ENCODE measurements at regions not wholly inside any gene's neighbourhood (a gene's known extent, or its start where the extent isn't known, plus 50 kb on each side); places are given as distances from the start of the nearest gene placed in this dataset.
"Not testable (repeated sequence)": the region's sequence is repeated elsewhere in the genome, so short reads cannot be mapped to it uniquely, and the experiment has no call there.

GRCh38 chr5:57738301-57738700 is 255.7 kb upstream of the ACTBL2 start:
- CTCF ChIA-PET = no interaction called here
- 97% methylated on average over 2 of the region's 2 CpGs for WGBS (ENCODE audit: insufficient coverage)

GRCh38 chr5:57736716-57737115 is 254.1 kb upstream of the ACTBL2 start:
- no peaks in the 10 kb centered on the region for H3K4me1 ChIP-seq (ENCODE audit: control extremely low read depth in 1 of 4, control insufficient read depth in 4 of 4, insufficient read depth in 4 of 4, low read length in 3 of 4)
- no peak overlapping the region for H3K4me3 ChIP-seq (ENCODE audit: control insufficient read depth in 1 of 7, extremely low read depth in 1 of 7, insufficient read depth in 4 of 7, low read depth in 2 of 7, low read length in 6 of 7)
- H3K27ac ChIP-seq (ENCODE audit: insufficient read depth in 1 of 2, low read depth in 1 of 2, low read length in 2 of 2, poor library complexity in 1 of 2, severe bottlenecking in 2 of 2) = no peak overlapping the region
- CTCF ChIA-PET = no interaction called here
- DNase-seq = no peak
- 100% methylated on average over 1 of the region's 4 CpGs for WGBS (ENCODE audit: insufficient coverage)
- H3K27me3 ChIP-seq (replicated peaks in 2 of 5; ENCODE audit: control insufficient read depth in 4 of 5, insufficient read depth in 5 of 5, low read length in 4 of 5) = no peaks in the 10 kb centered on the region
- H3K36me3 ChIP-seq (ENCODE audit: control insufficient read depth in 4 of 4, insufficient read depth in 4 of 4, low read length in 3 of 4) = no peaks in the 10 kb centered on the region
- POLR2A ChIA-PET = no interaction called here
- H3K9me3 ChIP-seq (ENCODE audit: control extremely low read depth in 1 of 5, control insufficient read depth in 4 of 5, insufficient read depth in 2 of 5, low read depth in 1 of 5, low read length in 4 of 5) = no peaks in the 10 kb centered on the region

More at GRCh38 chr5:57738301-57738700, 255.7 kb upstream of the ACTBL2 start:
- H3K27ac ChIP-seq (ENCODE audit: insufficient read depth in 1 of 2, low read depth in 1 of 2, low read length in 2 of 2, poor library complexity in 1 of 2, severe bottlenecking in 2 of 2) = no peak overlapping the region
- H3K36me3 ChIP-seq (ENCODE audit: control insufficient read depth in 4 of 4, insufficient read depth in 4 of 4, low read length in 3 of 4) = no peaks in the 10 kb centered on the region
- no peaks in the 10 kb centered on the region for H3K4me1 ChIP-seq (ENCODE audit: control extremely low read depth in 1 of 4, control insufficient read depth in 4 of 4, insufficient read depth in 4 of 4, low read length in 3 of 4)
- no peaks in the 10 kb centered on the region for H3K9me3 ChIP-seq (ENCODE audit: control extremely low read depth in 1 of 5, control insufficient read depth in 4 of 5, insufficient read depth in 2 of 5, low read depth in 1 of 5, low read length in 4 of 5)
- no peaks in the 10 kb centered on the region for H3K27me3 ChIP-seq (replicated peaks in 2 of 5; ENCODE audit: control insufficient read depth in 4 of 5, insufficient read depth in 5 of 5, low read length in 4 of 5)
- POLR2A ChIA-PET = no interaction called here
- no peak for DNase-seq
- no peak overlapping the region for H3K4me3 ChIP-seq (ENCODE audit: control insufficient read depth in 1 of 7, extremely low read depth in 1 of 7, insufficient read depth in 4 of 7, low read depth in 2 of 7, low read length in 6 of 7)

- H3K9me3 ChIP-seq (ENCODE audit: control extremely low read depth in 1 of 5, control insufficient read depth in 4 of 5, insufficient read depth in 2 of 5, low read depth in 1 of 5, low read length in 4 of 5); CTCF ChIA-PET; POLR2A ChIA-PET; H3K36me3 ChIP-seq (ENCODE audit: control insufficient read depth in 4 of 4, insufficient read depth in 4 of 4, low read length in 3 of 4); H3K4me1 ChIP-seq (ENCODE audit: control extremely low read depth in 1 of 4, control insufficient read depth in 4 of 4, insufficient read depth in 4 of 4, low read length in 3 of 4); H3K27ac ChIP-seq (ENCODE audit: insufficient read depth in 1 of 2, low read depth in 1 of 2, low read length in 2 of 2, poor library complexity in 1 of 2, severe bottlenecking in 2 of 2); H3K4me3 ChIP-seq (ENCODE audit: control insufficient read depth in 1 of 7, extremely low read depth in 1 of 7, insufficient read depth in 4 of 7, low read depth in 2 of 7, low read length in 6 of 7); H3K27me3 ChIP-seq (replicated peaks in 2 of 5; ENCODE audit: control insufficient read depth in 4 of 5, insufficient read depth in 5 of 5, low read length in 4 of 5); DNase-seq: not testable (repeated sequence)
- WGBS (ENCODE audit: insufficient coverage) = 80% methylated on average over 5 of the region's 7 CpGs
These were observed 252.9 kb upstream of the ACTBL2 start for GRCh38 chr5:57735279-57736153.

GRCh38 chr5:57734296-57734695 is 251.7 kb upstream of the ACTBL2 start:
- H3K4me1 ChIP-seq (ENCODE audit: control extremely low read depth in 1 of 4, control insufficient read depth in 4 of 4, insufficient read depth in 4 of 4, low read length in 3 of 4) = no peaks in the 10 kb centered on the region
- no peak overlapping the region for H3K4me3 ChIP-seq (ENCODE audit: control insufficient read depth in 1 of 7, extremely low read depth in 1 of 7, insufficient read depth in 4 of 7, low read depth in 2 of 7, low read length in 6 of 7)
- WGBS (ENCODE audit: insufficient coverage) = 100% methylated on average over 1 of the region's 3 CpGs
- no peak overlapping the region for H3K27ac ChIP-seq (ENCODE audit: insufficient read depth in 1 of 2, low read depth in 1 of 2, low read length in 2 of 2, poor library complexity in 1 of 2, severe bottlenecking in 2 of 2)
- POLR2A ChIA-PET = no interaction called here
- no peaks in the 10 kb centered on the region for H3K27me3 ChIP-seq (replicated peaks in 2 of 5; ENCODE audit: control insufficient read depth in 4 of 5, insufficient read depth in 5 of 5, low read length in 4 of 5)
- H3K36me3 ChIP-seq (ENCODE audit: control insufficient read depth in 4 of 4, insufficient read depth in 4 of 4, low read length in 3 of 4) = no peaks in the 10 kb centered on the region
- H3K9me3 ChIP-seq (ENCODE audit: control extremely low read depth in 1 of 5, control insufficient read depth in 4 of 5, insufficient read depth in 2 of 5, low read depth in 1 of 5, low read length in 4 of 5) = no peaks in the 10 kb centered on the region
- CTCF ChIA-PET = interaction anchor here (0.8 kb wide), 1 partner anchor 1157 kb away, joined by 3 read pairs; no protein-coding TSS in a partner anchor
- DNase-seq = no peak

GRCh38 chr5:57727591-57727990 is 245.0 kb upstream of the ACTBL2 start:
- POLR2A ChIA-PET = no interaction called here
- Histone ChIP-seq H3K27me3 (replicated peaks in 2 of 5; ENCODE audit: control insufficient read depth in 4 of 5, insufficient read depth in 5 of 5, low read length in 4 of 5) (no peaks in the 10 kb centered on the region), H3K27ac (ENCODE audit: insufficient read depth in 1 of 2, low read depth in 1 of 2, low read length in 2 of 2, poor library complexity in 1 of 2, severe bottlenecking in 2 of 2) (no peak overlapping the region), H3K36me3 (ENCODE audit: control insufficient read depth in 4 of 4, insufficient read depth in 4 of 4, low read length in 3 of 4) (no peaks in the 10 kb centered on the region), H3K4me3 (ENCODE audit: control insufficient read depth in 1 of 7, extremely low read depth in 1 of 7, insufficient read depth in 4 of 7, low read depth in 2 of 7, low read length in 6 of 7) (no peak overlapping the region), H3K4me1 (ENCODE audit: control extremely low read depth in 1 of 4, control insufficient read depth in 4 of 4, insufficient read depth in 4 of 4, low read length in 3 of 4) (peaks cover 0 to 7% (median 3%) of the 10 kb centered on the region in 4 experiments), H3K9me3 (ENCODE audit: control extremely low read depth in 1 of 5, control insufficient read depth in 4 of 5, insufficient read depth in 2 of 5, low read depth in 1 of 5, low read length in 4 of 5) (peaks cover 0 to 3% (median 0%) of the 10 kb centered on the region in 5 experiments)
- CTCF ChIA-PET = no interaction called here
- DNase-seq = no peak

GRCh38 chr5:57725658-57726504 is 243.3 kb upstream of the ACTBL2 start:
- POLR2A ChIA-PET = no interaction called here
- WGBS (ENCODE audit: insufficient coverage) = 80% methylated on average over 4 of the region's 7 CpGs
- Histone ChIP-seq H3K27me3 (replicated peaks in 2 of 5; ENCODE audit: control insufficient read depth in 4 of 5, insufficient read depth in 5 of 5, low read length in 4 of 5) (no peaks in the 10 kb centered on the region), H3K27ac (ENCODE audit: insufficient read depth in 1 of 2, low read depth in 1 of 2, low read length in 2 of 2, poor library complexity in 1 of 2, severe bottlenecking in 2 of 2) (no peak overlapping the region), H3K4me3 (ENCODE audit: control insufficient read depth in 1 of 7, extremely low read depth in 1 of 7, insufficient read depth in 4 of 7, low read depth in 2 of 7, low read length in 6 of 7) (no peak overlapping the region), H3K9me3 (ENCODE audit: control extremely low read depth in 1 of 5, control insufficient read depth in 4 of 5, insufficient read depth in 2 of 5, low read depth in 1 of 5, low read length in 4 of 5) (peaks cover 0 to 3% (median 0%) of the 10 kb centered on the region in 5 experiments), H3K4me1 (ENCODE audit: control extremely low read depth in 1 of 4, control insufficient read depth in 4 of 4, insufficient read depth in 4 of 4, low read length in 3 of 4) (peaks cover 0 to 7% (median 3%) of the 10 kb centered on the region in 4 experiments), H3K36me3 (ENCODE audit: control insufficient read depth in 4 of 4, insufficient read depth in 4 of 4, low read length in 3 of 4) (no peaks in the 10 kb centered on the region)
- DNase-seq = peak in 2 of 3 donors; percentile 43 to 56
- CTCF ChIA-PET = interaction anchor here (1.6 kb wide), 1 partner anchor 20 kb away, joined by 4 read pairs; no protein-coding TSS in a partner anchor

- ChIA-PET POLR2A (no interaction called here), CTCF (no interaction called here)
- H3K4me1 ChIP-seq (ENCODE audit: control extremely low read depth in 1 of 4, control insufficient read depth in 4 of 4, insufficient read depth in 4 of 4, low read length in 3 of 4) = peaks cover 0 to 7% (median 3%) of the 10 kb centered on the region in 4 experiments
- H3K9me3 ChIP-seq (ENCODE audit: control extremely low read depth in 1 of 5, control insufficient read depth in 4 of 5, insufficient read depth in 2 of 5, low read depth in 1 of 5, low read length in 4 of 5) = peaks cover 0 to 3% (median 0%) of the 10 kb centered on the region in 5 experiments
- no peaks in the 10 kb centered on the region for H3K27me3 ChIP-seq (replicated peaks in 2 of 5; ENCODE audit: control insufficient read depth in 4 of 5, insufficient read depth in 5 of 5, low read length in 4 of 5)
- DNase-seq = no peak
- H3K36me3 ChIP-seq (ENCODE audit: control insufficient read depth in 4 of 4, insufficient read depth in 4 of 4, low read length in 3 of 4) = no peaks in the 10 kb centered on the region
- H3K4me3 ChIP-seq (ENCODE audit: control insufficient read depth in 1 of 7, extremely low read depth in 1 of 7, insufficient read depth in 4 of 7, low read depth in 2 of 7, low read length in 6 of 7) = no peak overlapping the region
- 100% methylated on average over 1 of the region's 2 CpGs for WGBS (ENCODE audit: insufficient coverage)
- no peak overlapping the region for H3K27ac ChIP-seq (ENCODE audit: insufficient read depth in 1 of 2, low read depth in 1 of 2, low read length in 2 of 2, poor library complexity in 1 of 2, severe bottlenecking in 2 of 2)
These were observed 242.2 kb upstream of the ACTBL2 start for GRCh38 chr5:57724836-57725235.

All from common myeloid progenitor, CD34-positive (primary cell).